ENCODE measurements at regions not wholly inside any gene's neighbourhood (a gene's known extent, or its start where the extent isn't known, plus 50 kb on each side); places are given as distances from the start of the nearest gene placed in this dataset.

DNA sequence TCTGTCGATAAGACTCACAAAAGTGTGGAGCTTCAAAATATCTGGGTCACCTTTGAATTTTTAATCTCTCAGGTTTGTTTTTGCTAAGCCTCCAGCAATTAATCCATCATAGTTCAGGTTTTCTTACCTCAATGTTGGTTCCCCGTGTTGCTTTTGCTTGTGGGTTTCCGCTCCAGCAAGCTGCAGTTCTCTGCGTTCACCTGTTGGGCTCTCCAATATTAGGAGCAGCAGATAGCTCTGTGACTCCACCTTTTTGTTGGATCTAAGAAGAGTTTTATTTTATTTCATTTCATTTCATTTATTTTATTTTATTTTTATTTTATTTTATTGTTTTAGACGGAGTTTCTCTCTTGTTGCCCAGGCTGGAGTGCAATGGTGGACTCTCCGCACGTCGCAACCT lies 335.5 kb downstream of the COL11A1 start:
- Histone ChIP-seq H2BK5ac (ENCODE audit: low read depth, low read length, poor library complexity) (no peak overlapping the region), H4K91ac (ENCODE audit: low read depth, low read length) (peak overlapping the region; percentile 62), H3K4ac (ENCODE audit: low read depth, low read length) (no peak overlapping the region), H3K9me3 (ENCODE audit: insufficient read depth, low read depth, low read length) (no peaks in the 10 kb centered on the region), H3K79me2 (ENCODE audit: control insufficient read depth, insufficient read depth, low read length, poor library complexity) (no peaks in the 10 kb centered on the region), H3K27ac (ENCODE audit: low read depth, low read length) (peak overlapping the region; percentile 9), H2BK120ac (ENCODE audit: insufficient read depth, low read length, poor library complexity) (peak overlapping the region; percentile 51), H3K27me3 (ENCODE audit: insufficient read depth, low read length) (no peaks in the 10 kb centered on the region), H3K9ac (ENCODE audit: low read length) (no peak overlapping the region), H2BK12ac (ENCODE audit: low read length) (peak overlapping the region; percentile 76), H4K12ac (ENCODE audit: low read depth, low read length) (no peak overlapping the region), H3K4me2 (ENCODE audit: low read length) (no peak overlapping the region), H3K23ac (ENCODE audit: low read length) (no peak overlapping the region), H4K8ac (ENCODE audit: low read depth, low read length) (no peak overlapping the region), H2AFZ (ENCODE audit: insufficient read depth, low read length, poor library complexity) (no peak overlapping the region), H3K18ac (ENCODE audit: low read length) (no peak overlapping the region), H2AK5ac (ENCODE audit: low read length) (no peak overlapping the region), H3K36me3 (ENCODE audit: control insufficient read depth in 1 of 2, insufficient read depth in 2 of 2, low read length in 2 of 2) (no peaks in the 10 kb centered on the region), H3K4me3 (ENCODE audit: low read depth, low read length) (no peak overlapping the region), H3K4me1 (ENCODE audit: control insufficient read depth in 1 of 2, insufficient read depth in 2 of 2, low read length in 2 of 2) (peaks cover 0 to 2% of the 10 kb centered on the region in 2 experiments), H3K79me1 (ENCODE audit: low read length) (peaks cover 6% of the 10 kb centered on the region), H3K14ac (ENCODE audit: low read length) (no peak overlapping the region)
- no CpG with 5 or more reads among the region's 8 CpGs for WGBS (ENCODE audit: extremely low coverage, insufficient coverage, insufficient read length)
- DNase-seq, result no peak

DNA sequence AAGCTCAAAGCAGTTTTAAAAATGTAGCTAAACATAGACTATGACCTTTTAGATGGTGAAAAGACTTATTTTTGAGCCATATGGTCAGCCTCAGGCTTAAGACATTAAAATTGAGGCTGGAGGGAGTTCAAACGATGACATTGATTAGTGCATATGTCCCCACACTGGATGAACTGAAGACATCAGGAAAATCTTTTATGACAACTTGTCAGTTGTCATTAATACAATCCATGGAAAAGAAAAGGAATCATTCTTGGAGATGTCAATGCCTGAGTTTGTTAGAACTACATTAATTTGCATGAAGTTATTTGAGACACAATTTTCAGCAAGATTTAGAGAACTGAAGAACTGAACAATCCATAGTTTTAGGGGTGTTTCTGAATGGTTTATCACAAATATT lies 349.9 kb downstream of the COL11A1 start:
- Histone ChIP-seq H3K23ac (ENCODE audit: low read length) (no peak overlapping the region), H2BK120ac (ENCODE audit: insufficient read depth, low read length, poor library complexity) (peak overlapping the region; percentile 60), H3K9me3 (ENCODE audit: insufficient read depth, low read depth, low read length) (no peaks in the 10 kb centered on the region), H3K27me3 (ENCODE audit: insufficient read depth, low read length) (no peaks in the 10 kb centered on the region), H3K4me1 (ENCODE audit: control insufficient read depth in 1 of 2, insufficient read depth in 2 of 2, low read length in 2 of 2) (no peaks in the 10 kb centered on the region), H2BK5ac (ENCODE audit: low read depth, low read length, poor library complexity) (peak overlapping the region; percentile 49), H3K4me3 (ENCODE audit: low read depth, low read length) (no peak overlapping the region), H4K8ac (ENCODE audit: low read depth, low read length) (no peak overlapping the region), H3K14ac (ENCODE audit: low read length) (no peak overlapping the region), H3K4me2 (ENCODE audit: low read length) (no peak overlapping the region), H2AFZ (ENCODE audit: insufficient read depth, low read length, poor library complexity) (no peak overlapping the region), H3K18ac (ENCODE audit: low read length) (no peak overlapping the region), H2BK12ac (ENCODE audit: low read length) (no peak overlapping the region), H3K79me1 (ENCODE audit: low read length) (peaks cover 5% of the 10 kb centered on the region), H3K79me2 (ENCODE audit: control insufficient read depth, insufficient read depth, low read length, poor library complexity) (no peaks in the 10 kb centered on the region), H3K27ac (ENCODE audit: low read depth, low read length) (peak overlapping the region; percentile 58), H3K9ac (ENCODE audit: low read length) (no peak overlapping the region), H3K36me3 (ENCODE audit: control insufficient read depth in 1 of 2, insufficient read depth in 2 of 2, low read length in 2 of 2) (no peaks in the 10 kb centered on the region), H3K4ac (ENCODE audit: low read depth, low read length) (no peak overlapping the region), H4K91ac (ENCODE audit: low read depth, low read length) (no peak overlapping the region), H4K12ac (ENCODE audit: low read depth, low read length) (no peak overlapping the region), H2AK5ac (ENCODE audit: low read length) (no peak overlapping the region)
- no peak for DNase-seq
- no CpG with 5 or more reads among the region's 1 CpG for WGBS (ENCODE audit: extremely low coverage, insufficient coverage, insufficient read length)

DNA sequence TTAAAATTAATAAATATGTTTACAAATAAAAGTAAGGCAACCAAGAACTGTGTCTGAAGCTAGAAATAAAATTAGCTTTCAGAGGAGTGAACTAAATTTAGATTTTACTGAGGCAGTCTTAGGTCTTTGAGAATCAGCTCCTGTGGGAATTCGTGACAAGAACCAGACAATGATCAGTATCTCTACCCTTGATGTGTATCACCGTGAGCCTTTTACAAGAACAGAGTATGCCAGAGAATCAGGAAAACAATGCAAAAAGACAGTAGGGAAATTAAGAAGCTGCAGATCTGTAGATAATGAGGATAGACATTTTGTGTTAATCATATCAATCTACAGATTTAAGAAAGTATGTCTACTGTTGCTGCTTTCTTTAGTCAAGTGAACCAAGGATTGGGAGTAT lies 351.0 kb downstream of the COL11A1 start:
- H3K79me1 ChIP-seq (ENCODE audit: low read length), result peaks cover 8% of the 10 kb centered on the region
- no peak overlapping the region for H3K23ac ChIP-seq (ENCODE audit: low read length)
- no peak overlapping the region for H2BK5ac ChIP-seq (ENCODE audit: low read depth, low read length, poor library complexity)
- H3K4me2 ChIP-seq (ENCODE audit: low read length), result no peak overlapping the region
- no peak overlapping the region for H3K14ac ChIP-seq (ENCODE audit: low read length)
- no peaks in the 10 kb centered on the region for H3K9me3 ChIP-seq (ENCODE audit: insufficient read depth, low read depth, low read length)
- H4K91ac ChIP-seq (ENCODE audit: low read depth, low read length), result no peak overlapping the region
- no peak overlapping the region for H2BK120ac ChIP-seq (ENCODE audit: insufficient read depth, low read length, poor library complexity)
- no peaks in the 10 kb centered on the region for H3K27me3 ChIP-seq (ENCODE audit: insufficient read depth, low read length)
- no peak overlapping the region for H3K4ac ChIP-seq (ENCODE audit: low read depth, low read length)
- no peak overlapping the region for H3K9ac ChIP-seq (ENCODE audit: low read length)
- H3K18ac ChIP-seq (ENCODE audit: low read length), result no peak overlapping the region
- H2AFZ ChIP-seq (ENCODE audit: insufficient read depth, low read length, poor library complexity), result no peak overlapping the region
- no peak overlapping the region for H3K27ac ChIP-seq (ENCODE audit: low read depth, low read length)
- DNase-seq, result peak in 1 of 2 donors; percentile 24
- no peaks in the 10 kb centered on the region for H3K79me2 ChIP-seq (ENCODE audit: control insufficient read depth, insufficient read depth, low read length, poor library complexity)
- H4K12ac ChIP-seq (ENCODE audit: low read depth, low read length), result no peak overlapping the region
- H2AK5ac ChIP-seq (ENCODE audit: low read length), result no peak overlapping the region
- peaks cover 0 to 2% of the 10 kb centered on the region in 2 experiments for H3K36me3 ChIP-seq (ENCODE audit: control insufficient read depth in 1 of 2, insufficient read depth in 2 of 2, low read length in 2 of 2)
- H2BK12ac ChIP-seq (ENCODE audit: low read length), result no peak overlapping the region
- H4K8ac ChIP-seq (ENCODE audit: low read depth, low read length), result no peak overlapping the region
- no peaks in the 10 kb centered on the region for H3K4me1 ChIP-seq (ENCODE audit: control insufficient read depth in 1 of 2, insufficient read depth in 2 of 2, low read length in 2 of 2)
- H3K4me3 ChIP-seq (ENCODE audit: low read depth, low read length), result no peak overlapping the region
- no CpG with 5 or more reads among the region's 2 CpGs for WGBS (ENCODE audit: extremely low coverage, insufficient coverage, insufficient read length)

DNA sequence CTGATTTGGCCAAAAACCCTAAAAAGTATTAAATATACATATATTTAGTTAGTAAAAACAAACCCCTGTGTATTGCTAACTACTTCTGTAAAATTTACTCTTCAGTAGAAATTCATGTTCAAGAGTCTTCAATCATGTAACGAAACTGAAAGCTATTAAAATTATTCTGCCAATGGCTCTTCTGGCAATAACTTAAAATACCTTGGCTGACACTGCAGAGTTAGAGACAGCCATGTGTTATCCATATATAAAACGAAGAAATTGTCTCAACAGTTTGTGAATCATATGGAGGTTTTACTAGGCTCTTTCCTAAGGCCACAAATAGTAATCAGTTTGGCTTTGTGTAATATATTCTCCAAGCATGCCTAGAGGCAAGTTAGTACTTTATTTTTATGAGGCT lies 357.2 kb downstream of the COL11A1 start:
- Histone ChIP-seq H3K9me3 (ENCODE audit: insufficient read depth, low read depth, low read length) (no peaks in the 10 kb centered on the region), H4K8ac (ENCODE audit: low read depth, low read length) (no peak overlapping the region), H2AFZ (ENCODE audit: insufficient read depth, low read length, poor library complexity) (no peak overlapping the region), H3K4me1 (ENCODE audit: control insufficient read depth in 1 of 2, insufficient read depth in 2 of 2, low read length in 2 of 2) (no peaks in the 10 kb centered on the region), H2BK5ac (ENCODE audit: low read depth, low read length, poor library complexity) (no peak overlapping the region), H3K14ac (ENCODE audit: low read length) (no peak overlapping the region), H3K4ac (ENCODE audit: low read depth, low read length) (no peak overlapping the region), H3K27me3 (ENCODE audit: insufficient read depth, low read length) (no peaks in the 10 kb centered on the region), H2BK120ac (ENCODE audit: insufficient read depth, low read length, poor library complexity) (no peak overlapping the region), H3K4me2 (ENCODE audit: low read length) (no peak overlapping the region), H3K79me1 (ENCODE audit: low read length) (peaks cover 17% of the 10 kb centered on the region), H3K36me3 (ENCODE audit: control insufficient read depth in 1 of 2, insufficient read depth in 2 of 2, low read length in 2 of 2) (peaks cover 0 to 2% of the 10 kb centered on the region in 2 experiments), H3K18ac (ENCODE audit: low read length) (no peak overlapping the region), H3K79me2 (ENCODE audit: control insufficient read depth, insufficient read depth, low read length, poor library complexity) (no peaks in the 10 kb centered on the region), H3K27ac (ENCODE audit: low read depth, low read length) (no peak overlapping the region), H3K9ac (ENCODE audit: low read length) (no peak overlapping the region), H2AK5ac (ENCODE audit: low read length) (no peak overlapping the region), H4K91ac (ENCODE audit: low read depth, low read length) (no peak overlapping the region), H2BK12ac (ENCODE audit: low read length) (no peak overlapping the region), H4K12ac (ENCODE audit: low read depth, low read length) (no peak overlapping the region), H3K4me3 (ENCODE audit: low read depth, low read length) (no peak overlapping the region), H3K23ac (ENCODE audit: low read length) (no peak overlapping the region)
- WGBS (ENCODE audit: extremely low coverage, insufficient coverage, insufficient read length), result no CpG with 5 or more reads among the region's 2 CpGs
- DNase-seq, result no peak
